ENCODE measurements at regions not wholly inside any gene's neighbourhood (a gene's known extent, or its start where the extent isn't known, plus 50 kb on each side); places are given as distances from the start of the nearest gene placed in this dataset.

- Mint-ChIP-seq H3K36me3 (ENCODE audit: low read depth) (no peaks in the 10 kb centered on the region), H3K27ac (no peak overlapping the region), H3K9me3 (no peaks in the 10 kb centered on the region), H3K27me3 (ENCODE audit: low read depth, poor library complexity) (peaks cover 42% of the 10 kb centered on the region), H3K4me3 (no peak overlapping the region), H3K4me1 (peaks cover 5% of the 10 kb centered on the region)
- no peak for DNase-seq
- no peak for TF ChIP-seq CTCF (IDR thresholded peaks at IDR 0.05)
Observed at GRCh38 chr14:98184457-98184856, 1087.5 kb downstream of the BCL11B start.

GRCh38 chr14:98185036-98185435 lies 1087.0 kb downstream of the BCL11B start:
- peaks cover 5% of the 10 kb centered on the region for H3K4me1 Mint-ChIP-seq
- H3K27ac Mint-ChIP-seq, result no peak overlapping the region
- no peaks in the 10 kb centered on the region for H3K9me3 Mint-ChIP-seq
- no peak for DNase-seq
- no peaks in the 10 kb centered on the region for H3K36me3 Mint-ChIP-seq (ENCODE audit: low read depth)
- no peak for TF ChIP-seq CTCF (IDR thresholded peaks at IDR 0.05)
- H3K4me3 Mint-ChIP-seq, result no peak overlapping the region
- peaks cover 44% of the 10 kb centered on the region for H3K27me3 Mint-ChIP-seq (ENCODE audit: low read depth, poor library complexity)

GRCh38 chr14:98186140-98186539 lies 1085.9 kb downstream of the BCL11B start:
- Mint-ChIP-seq H3K9me3 (no peaks in the 10 kb centered on the region), H3K27ac (no peak overlapping the region), H3K27me3 (ENCODE audit: low read depth, poor library complexity) (peaks cover 41% of the 10 kb centered on the region), H3K4me1 (peaks cover 5% of the 10 kb centered on the region), H3K4me3 (no peak overlapping the region), H3K36me3 (ENCODE audit: low read depth) (no peaks in the 10 kb centered on the region)
- no peak for DNase-seq
- no peak for TF ChIP-seq CTCF (IDR thresholded peaks at IDR 0.05)

GRCh38 chr14:98187281-98187680 lies 1084.7 kb downstream of the BCL11B start:
- Mint-ChIP-seq H3K4me3 (no peak overlapping the region), H3K27ac (no peak overlapping the region), H3K9me3 (no peaks in the 10 kb centered on the region), H3K27me3 (ENCODE audit: low read depth, poor library complexity) (peaks cover 41% of the 10 kb centered on the region), H3K4me1 (peaks cover 5% of the 10 kb centered on the region), H3K36me3 (ENCODE audit: low read depth) (no peaks in the 10 kb centered on the region)
- TF ChIP-seq CTCF (IDR thresholded peaks at IDR 0.05), result no peak
- no peak for DNase-seq

DNA sequence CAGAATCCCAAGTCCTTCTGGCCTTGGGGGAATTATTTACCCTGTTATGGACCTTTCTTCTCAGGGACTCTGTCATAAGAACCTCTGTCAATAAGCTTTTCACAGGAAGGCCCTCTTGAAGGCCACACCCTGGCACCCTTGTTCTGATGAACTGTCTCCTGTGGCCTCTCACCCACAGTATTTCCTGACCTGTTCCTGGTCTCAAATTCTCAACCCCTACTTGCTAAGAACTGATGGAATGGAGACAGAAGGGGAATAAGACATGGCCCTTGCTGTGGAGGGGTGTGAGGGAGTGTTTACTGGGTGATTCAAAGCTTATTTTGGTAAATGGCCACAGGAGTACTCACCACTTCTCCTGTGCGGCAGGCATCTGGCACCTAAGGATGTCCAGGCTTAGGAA lies 1082.9 kb downstream of the BCL11B start:
- H3K27ac Mint-ChIP-seq, result no peak overlapping the region
- H3K4me3 Mint-ChIP-seq, result no peak overlapping the region
- no peaks in the 10 kb centered on the region for H3K9me3 Mint-ChIP-seq
- H3K4me1 Mint-ChIP-seq, result no peaks in the 10 kb centered on the region
- TF ChIP-seq CTCF (IDR thresholded peaks at IDR 0.05), result no peak
- no peak for DNase-seq
- peaks cover 41% of the 10 kb centered on the region for H3K27me3 Mint-ChIP-seq (ENCODE audit: low read depth, poor library complexity)
- no peaks in the 10 kb centered on the region for H3K36me3 Mint-ChIP-seq (ENCODE audit: low read depth)

- no peak for DNase-seq
- TF ChIP-seq CTCF (IDR thresholded peaks at IDR 0.05), result no peak
- Mint-ChIP-seq H3K4me1 (no peaks in the 10 kb centered on the region), H3K9me3 (no peaks in the 10 kb centered on the region), H3K27ac (no peak overlapping the region), H3K27me3 (ENCODE audit: low read depth, poor library complexity) (peaks cover 44% of the 10 kb centered on the region), H3K4me3 (no peak overlapping the region), H3K36me3 (ENCODE audit: low read depth) (no peaks in the 10 kb centered on the region)
Observed at GRCh38 chr14:98189511-98189910, 1082.5 kb downstream of the BCL11B start.

Measured in nephron progenitor cell (in vitro differentiated cells).